ENCODE measurements at regions not wholly inside any gene's neighbourhood (a gene's known extent, or its start where the extent isn't known, plus 50 kb on each side); places are given as distances from the start of the nearest gene placed in this dataset.

DNA sequence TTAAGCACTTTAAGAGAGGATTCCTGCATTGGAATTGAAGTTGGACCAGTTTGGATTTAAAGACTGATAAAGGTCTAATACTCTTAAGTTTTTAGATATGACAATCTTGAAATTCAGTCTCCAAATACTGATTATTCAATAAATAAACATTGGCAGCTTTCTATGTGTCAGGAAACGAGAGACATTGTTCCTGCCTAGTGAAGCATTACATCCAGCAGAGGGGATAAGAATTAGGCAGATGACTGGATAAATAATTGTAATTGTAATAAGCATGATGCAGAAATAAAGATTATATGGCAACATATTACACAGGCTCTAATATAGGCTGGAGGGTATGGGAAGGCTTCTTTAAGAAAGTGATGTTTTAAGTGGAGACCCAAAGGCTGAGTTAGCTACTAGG is 226.5 kb upstream of the MMADHC start:
- no peak overlapping the region for H3K4me3 ChIP-seq
- TF ChIP-seq, protein P1, sequence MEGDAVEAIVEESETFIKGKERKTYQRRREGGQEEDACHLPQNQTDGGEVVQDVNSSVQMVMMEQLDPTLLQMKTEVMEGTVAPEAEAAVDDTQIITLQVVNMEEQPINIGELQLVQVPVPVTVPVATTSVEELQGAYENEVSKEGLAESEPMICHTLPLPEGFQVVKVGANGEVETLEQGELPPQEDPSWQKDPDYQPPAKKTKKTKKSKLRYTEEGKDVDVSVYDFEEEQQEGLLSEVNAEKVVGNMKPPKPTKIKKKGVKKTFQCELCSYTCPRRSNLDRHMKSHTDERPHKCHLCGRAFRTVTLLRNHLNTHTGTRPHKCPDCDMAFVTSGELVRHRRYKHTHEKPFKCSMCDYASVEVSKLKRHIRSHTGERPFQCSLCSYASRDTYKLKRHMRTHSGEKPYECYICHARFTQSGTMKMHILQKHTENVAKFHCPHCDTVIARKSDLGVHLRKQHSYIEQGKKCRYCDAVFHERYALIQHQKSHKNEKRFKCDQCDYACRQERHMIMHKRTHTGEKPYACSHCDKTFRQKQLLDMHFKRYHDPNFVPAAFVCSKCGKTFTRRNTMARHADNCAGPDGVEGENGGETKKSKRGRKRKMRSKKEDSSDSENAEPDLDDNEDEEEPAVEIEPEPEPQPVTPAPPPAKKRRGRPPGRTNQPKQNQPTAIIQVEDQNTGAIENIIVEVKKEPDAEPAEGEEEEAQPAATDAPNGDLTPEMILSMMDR (IDR thresholded peaks at IDR 0.05): no peak
- H3K27me3 ChIP-seq (ENCODE audit: low read depth): no peaks in the 10 kb centered on the region
- intact Hi-C loops (cut with DNase I): no loop called here
- H3K27ac ChIP-seq: no peak overlapping the region
- ATAC-seq (no peak), DNase-seq (no peak)
- H3K9me3 ChIP-seq: no peaks in the 10 kb centered on the region
- H3K36me3 ChIP-seq: no peaks in the 10 kb centered on the region
- H3K4me1 ChIP-seq: no peaks in the 10 kb centered on the region

DNA sequence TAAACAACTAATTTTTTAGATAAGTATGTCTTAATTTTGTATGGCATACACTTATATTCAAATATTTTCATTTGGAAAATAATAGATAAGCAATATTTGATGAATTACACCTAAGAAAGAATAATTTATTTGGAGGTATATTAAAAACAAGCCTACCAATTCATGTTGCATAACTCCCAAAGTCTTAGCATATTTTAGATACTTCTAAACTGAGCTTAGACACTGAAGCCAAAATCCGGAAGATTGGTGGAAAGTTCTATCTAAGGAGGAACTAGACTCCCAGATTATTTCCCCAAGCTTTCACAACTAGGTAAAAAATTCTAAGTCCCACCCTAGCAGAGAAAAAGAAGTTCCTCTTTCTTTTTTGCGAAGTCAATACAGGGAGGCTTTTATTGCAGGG is 221.0 kb upstream of the MMADHC start:
- no peak for DNase-seq

DNA sequence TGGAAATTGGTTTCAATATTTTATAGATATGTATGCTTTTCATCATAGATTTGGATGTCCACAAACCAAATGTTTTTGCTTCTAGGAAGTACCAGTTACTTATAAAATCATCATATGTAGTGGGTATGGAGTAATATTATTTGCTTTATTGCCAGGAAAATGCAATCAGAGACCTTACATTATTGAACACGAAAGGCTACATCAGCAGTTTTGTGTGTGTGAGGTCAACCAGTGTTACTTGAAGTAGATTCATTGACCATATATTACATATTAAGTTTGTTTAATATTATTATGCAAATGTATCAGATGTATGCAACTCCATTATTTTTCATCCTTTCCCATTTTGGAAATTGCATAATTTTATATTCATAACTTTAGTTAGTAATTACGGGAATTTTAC is 219.1 kb upstream of the MMADHC start:
- H3K27ac ChIP-seq: no peak overlapping the region
- H3K4me1 ChIP-seq: no peaks in the 10 kb centered on the region
- H3K36me3 ChIP-seq: no peaks in the 10 kb centered on the region
- H3K4me3 ChIP-seq: no peak overlapping the region
- intact Hi-C loops (cut with DNase I): no loop called here
- no peaks in the 10 kb centered on the region for H3K27me3 ChIP-seq (ENCODE audit: low read depth)
- TF ChIP-seq, protein P1 (IDR thresholded peaks at IDR 0.05): no peak
- H3K9me3 ChIP-seq: no peaks in the 10 kb centered on the region
- no peak for ATAC-seq
- DNase-seq: no peak

More for the DNA sequence above, 221.0 kb upstream of the MMADHC start:
- no peak for ATAC-seq
- TF ChIP-seq, protein P1 (IDR thresholded peaks at IDR 0.05): no peak
- Histone ChIP-seq H3K4me1 (no peaks in the 10 kb centered on the region), H3K9me3 (no peaks in the 10 kb centered on the region), H3K4me3 (no peak overlapping the region), H3K27ac (no peak overlapping the region), H3K27me3 (ENCODE audit: low read depth) (no peaks in the 10 kb centered on the region), H3K36me3 (no peaks in the 10 kb centered on the region)
- intact Hi-C loops (cut with DNase I): no loop called here

- Histone ChIP-seq H3K9me3 (no peaks in the 10 kb centered on the region), H3K36me3 (no peaks in the 10 kb centered on the region), H3K27ac (no peak overlapping the region), H3K27me3 (ENCODE audit: low read depth) (no peaks in the 10 kb centered on the region), H3K4me3 (no peak overlapping the region), H3K4me1 (no peaks in the 10 kb centered on the region)
- TF ChIP-seq, protein P1 (IDR thresholded peaks at IDR 0.05): no peak
- intact Hi-C loops (cut with DNase I): no loop called here
- ATAC-seq (no peak), DNase-seq (no peak)
Measured at GRCh38 chr2:149800624-149801542, 213.3 kb upstream of the MMADHC start.

DNA sequence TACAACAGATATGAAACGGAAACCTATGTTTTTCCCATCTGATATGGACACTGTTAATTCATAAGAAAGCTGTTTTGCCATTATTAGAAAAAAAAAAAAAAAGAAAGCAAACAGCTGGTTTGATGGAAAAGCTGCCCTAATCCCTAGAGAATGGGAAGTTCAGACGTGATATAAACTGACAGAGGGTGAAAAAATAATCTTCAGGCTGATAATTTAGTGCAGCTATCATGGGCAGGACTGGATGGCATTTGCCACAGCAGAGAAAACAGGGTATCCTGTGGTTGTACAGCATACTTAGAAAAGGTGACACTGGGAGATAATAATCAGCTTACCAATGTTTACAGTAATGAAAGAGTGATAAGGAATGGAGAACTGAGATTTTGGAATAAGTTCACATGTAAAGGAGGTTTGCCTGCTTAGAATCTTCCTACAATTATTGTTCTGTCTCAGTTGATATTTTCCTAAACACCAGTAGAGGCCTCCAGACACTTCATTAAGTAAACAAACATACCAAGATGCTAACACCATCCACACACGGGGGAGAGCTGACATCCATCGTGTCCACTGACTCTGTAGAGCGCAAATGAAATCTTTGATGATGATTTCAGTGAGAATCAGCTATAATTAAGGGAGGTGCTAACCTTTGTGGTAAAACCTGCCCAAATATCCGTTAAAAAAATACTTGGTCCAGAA is 211.6 kb upstream of the MMADHC start:
- intact Hi-C loops (cut with DNase I): no loop called here
- ATAC-seq (peak in 1 of 2 donors; percentile 46), DNase-seq (no peak)
- no peak overlapping the region for H3K27ac ChIP-seq
- H3K4me1 ChIP-seq: no peaks in the 10 kb centered on the region
- H3K9me3 ChIP-seq: no peaks in the 10 kb centered on the region
- no peaks in the 10 kb centered on the region for H3K36me3 ChIP-seq
- H3K4me3 ChIP-seq: no peak overlapping the region
- TF ChIP-seq, protein P1 (IDR thresholded peaks at IDR 0.05): peak; percentile 22
- no peaks in the 10 kb centered on the region for H3K27me3 ChIP-seq (ENCODE audit: low read depth)
